Activated CD4-positive, alpha-beta T cell treated with anti-CD3 and anti-CD28 coated beads, Interleukin-2, amount 50 U/mL, for 24 hours (primary cell): ENCODE measurements at regions not wholly inside any gene's neighbourhood (a gene's known extent, or its start where the extent isn't known, plus 50 kb on each side); places are given as distances from the start of the nearest gene placed in this dataset.

Experiments
- DNase-seq, 2 donors: peaks; one replicate each; pipeline ENCODE4 v3.0.0-alpha.2; 2020; ENCODE audit warnings: low read depth in 1 of 2, low spot score in 1 of 2

- no peak for DNase-seq
Measured at GRCh38 chr13:76750126-76750525, 136.1 kb downstream of the KCTD12 start.

GRCh38 chr13:76745261-76746200 lies 140.7 kb downstream of the KCTD12 start:
- DNase-seq: no peak

GRCh38 chr13:76741624-76742023 lies 144.6 kb downstream of the KCTD12 start:
- no peak for DNase-seq

GRCh38 chr13:76741046-76741445 lies 145.2 kb downstream of the KCTD12 start:
- DNase-seq: no peak

- DNase-seq: no peak
Measured at GRCh38 chr13:76738616-76739015, 147.6 kb downstream of the KCTD12 start.

GRCh38 chr13:76737526-76737925 lies 148.7 kb downstream of the KCTD12 start:
- DNase-seq: no peak

GRCh38 chr13:76735641-76736040 lies 150.6 kb downstream of the KCTD12 start:
- no peak for DNase-seq

- DNase-seq: no peak
Measured at GRCh38 chr13:76733671-76734070, 152.5 kb downstream of the KCTD12 start.

- DNase-seq: no peak
Measured at GRCh38 chr13:76732367-76732766, 153.8 kb downstream of the KCTD12 start.

- DNase-seq: no peak
Measured at GRCh38 chr13:76730220-76730619, 156.0 kb downstream of the KCTD12 start.

GRCh38 chr13:76729691-76730090 lies 156.5 kb downstream of the KCTD12 start:
- DNase-seq: no peak

GRCh38 chr13:76725896-76726295 lies 160.3 kb downstream of the KCTD12 start:
- DNase-seq: no peak

GRCh38 chr13:76725211-76725610 lies 161.0 kb downstream of the KCTD12 start:
- no peak for DNase-seq

- DNase-seq: no peak
Measured at GRCh38 chr13:76724421-76724820, 161.8 kb downstream of the KCTD12 start.

- no peak for DNase-seq
Measured at GRCh38 chr13:76723551-76724232, 162.5 kb downstream of the KCTD12 start.

- no peak for DNase-seq
Measured at GRCh38 chr13:76722782-76723181, 163.4 kb downstream of the KCTD12 start.

GRCh38 chr13:76720821-76721220 lies 165.4 kb downstream of the KCTD12 start:
- no peak for DNase-seq

GRCh38 chr13:76720416-76720815 lies 165.8 kb downstream of the KCTD12 start:
- no peak for DNase-seq

GRCh38 chr13:76719955-76720354 lies 166.2 kb downstream of the KCTD12 start:
- no peak for DNase-seq

- no peak for DNase-seq
Measured at GRCh38 chr13:76717092-76717491, 169.1 kb downstream of the KCTD12 start.

GRCh38 chr13:76715621-76716020 lies 170.6 kb downstream of the KCTD12 start:
- no peak for DNase-seq

GRCh38 chr13:76715075-76715474 lies 171.1 kb downstream of the KCTD12 start:
- DNase-seq: no peak
